H1 (cell line): ENCODE measurements at regions not wholly inside any gene's neighbourhood (a gene's known extent, or its start where the extent isn't known, plus 50 kb on each side); places are given as distances from the start of the nearest gene placed in this dataset.

ENCODE experiments used
- SIX5 ChIP-seq: IDR thresholded peaks from 2 replicates; pipeline ENCODE4 v1.6.1; 2011; ENCODE audit warnings: mild to moderate bottlenecking, low read depth, low read length
- SUZ12 ChIP-seq: fragments of 200-600 bp; sonication (generic); IDR thresholded peaks from 2 replicates; pipeline ENCODE4 v1.6.1; 2012; ENCODE audit warnings: mild to moderate bottlenecking, inconsistent platforms, low read length, moderate library complexity, mixed read lengths
- TF ChIP-seq, protein P1 (sequence below): IDR thresholded peaks from 2 replicates; pipeline ENCODE4 v1.6.1; 2012; ENCODE audit warnings: inconsistent platforms

DNA sequence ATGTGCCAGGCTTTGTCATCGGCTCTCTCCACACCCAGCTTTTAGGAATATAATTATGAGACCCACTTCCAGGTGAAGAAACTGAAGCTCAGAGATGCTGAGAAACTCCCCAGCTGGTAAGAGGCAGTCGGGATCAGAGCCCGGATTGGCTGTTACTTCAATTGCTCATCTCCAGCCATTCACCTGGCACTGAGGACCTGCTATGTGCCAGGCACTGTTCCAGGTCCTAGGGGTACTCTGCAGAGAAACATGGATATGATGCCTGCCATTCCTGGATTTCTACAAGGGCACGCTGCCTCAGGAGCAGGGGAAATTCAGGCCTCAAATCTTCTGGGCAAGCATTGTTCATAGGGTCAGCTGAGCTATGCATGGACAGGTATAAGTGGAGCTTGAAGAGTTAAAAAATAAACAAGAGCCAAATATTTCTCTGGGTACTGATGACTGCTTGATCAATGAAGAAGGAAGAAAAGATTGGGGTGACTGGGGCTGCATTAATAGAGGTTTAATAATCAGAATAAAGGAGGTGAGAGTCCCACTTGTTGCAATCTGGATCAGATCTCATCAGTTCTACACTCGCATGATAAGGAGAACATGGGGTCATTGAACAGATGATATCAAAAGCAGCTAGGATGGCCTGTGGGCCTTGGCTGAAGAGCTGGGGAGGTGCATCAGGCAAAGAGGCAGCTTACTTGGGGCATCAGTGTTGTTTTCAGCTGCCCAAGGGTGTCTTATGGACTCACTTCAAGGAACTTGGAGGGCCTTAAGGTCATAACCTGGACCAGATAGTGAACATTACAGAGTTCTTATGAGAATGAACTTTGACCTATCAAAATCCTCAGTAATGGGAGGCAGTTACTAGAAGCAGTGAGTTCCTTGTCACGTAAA, 80.9 kb upstream of the TOX2 start (continued):
- TF ChIP-seq, protein P1, sequence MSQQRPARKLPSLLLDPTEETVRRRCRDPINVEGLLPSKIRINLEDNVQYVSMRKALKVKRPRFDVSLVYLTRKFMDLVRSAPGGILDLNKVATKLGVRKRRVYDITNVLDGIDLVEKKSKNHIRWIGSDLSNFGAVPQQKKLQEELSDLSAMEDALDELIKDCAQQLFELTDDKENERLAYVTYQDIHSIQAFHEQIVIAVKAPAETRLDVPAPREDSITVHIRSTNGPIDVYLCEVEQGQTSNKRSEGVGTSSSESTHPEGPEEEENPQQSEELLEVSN, result no peak
- TF ChIP-seq SUZ12, result no peak
- TF ChIP-seq SIX5, result no peak
